SU-DHL-6 (cell line): ENCODE measurements at regions not wholly inside any gene's neighbourhood (a gene's known extent, or its start where the extent isn't known, plus 50 kb on each side); places are given as distances from the start of the nearest gene placed in this dataset.

ENCODE experiments used
- H2AFZ ChIP-seq: fragments of 200-600 bp; sonication (generic); 2 replicates; pipeline ENCODE4 v1.6.1; 2014; ENCODE audit warnings: low read depth, mild to moderate bottlenecking, moderate library complexity, mixed read lengths, antibody characterized with exemption, low read length; ENCODE audit not compliant: severe bottlenecking
- H3F3A ChIP-seq: fragments of 200-600 bp; shearing (Covaris generic); 2 replicates; pipeline ENCODE4 v1.6.0; 2016; ENCODE audit warnings: antibody characterized with exemption, mild to moderate bottlenecking; ENCODE audit not compliant: insufficient read depth
- H3K27ac ChIP-seq: fragments of 200-600 bp; sonication (generic); 2 replicates; pipeline ENCODE4 v1.5.1; 2016; ENCODE audit warnings: low read depth, mild to moderate bottlenecking, low read length, moderate library complexity, mixed read lengths
- H3K27me3 ChIP-seq: fragments of 200-600 bp; sonication (generic), shearing (Covaris generic); 2 replicates; pipeline ENCODE4 v1.6.0; 2014; ENCODE audit warnings: mild to moderate bottlenecking, low read length
- H3K36me3 ChIP-seq: fragments of 200-600 bp; sonication (generic); 2 replicates; pipeline ENCODE4 v1.6.1; 2014; ENCODE audit warnings: mild to moderate bottlenecking, low read length, mixed read lengths
- H3K4me2 ChIP-seq: fragments of 300-600, 200-600 bp; shearing (Covaris generic), sonication (generic); 2 replicates; pipeline ENCODE4 v1.6.0; 2014; ENCODE audit warnings: low read length, low read depth, mild to moderate bottlenecking; ENCODE audit not compliant: poor library complexity, severe bottlenecking
- H3K4me3 ChIP-seq: fragments of 200-600 bp; sonication (generic); 2 replicates; pipeline ENCODE4 v1.5.1; 2014; ENCODE audit warnings: antibody characterized with exemption, low read length, mild to moderate bottlenecking, mixed read lengths; ENCODE audit not compliant: insufficient read depth, poor library complexity, severe bottlenecking
- H3K79me2 ChIP-seq: fragments of 200-600 bp; sonication (generic); 2 replicates; pipeline ENCODE4 v1.6.1; 2014; ENCODE audit warnings: mild to moderate bottlenecking, low read length, moderate library complexity; ENCODE audit not compliant: insufficient read depth
- H3K9ac ChIP-seq: fragments of 200-600 bp; sonication (generic); 2 replicates; pipeline ENCODE4 v1.7.0; 2014; ENCODE audit warnings: mild to moderate bottlenecking, low read length
- H3K9me2 ChIP-seq: fragments of 200-600 bp; sonication (generic); replicated peaks from 2 replicates; pipeline ENCODE4 v1.6.1; 2014; ENCODE audit warnings: low read length; ENCODE audit not compliant: insufficient read depth
- H3K9me3 ChIP-seq: fragments of 200-600 bp; sonication (generic); 2 replicates; pipeline ENCODE4 v1.6.1; 2014; ENCODE audit warnings: low read length, mixed read lengths; ENCODE audit not compliant: insufficient read depth
- H4K20me1 ChIP-seq: fragments of 200-600 bp; sonication (generic); 2 replicates; pipeline ENCODE4 v1.6.1; 2014; ENCODE audit warnings: low read depth, mild to moderate bottlenecking, antibody characterized with exemption, low read length, moderate library complexity, mixed read lengths
- CTCF ChIP-seq: fragments of 200-600 bp; sonication (generic); IDR thresholded peaks from one replicate; pipeline ENCODE4 v1.5.1; 2017; ENCODE audit warnings: antibody characterized with exemption, mild to moderate bottlenecking, low read length, moderate library complexity; ENCODE audit not compliant: insufficient read depth, poor library complexity, severe bottlenecking
- EZH2phosphoT487 ChIP-seq: fragments of 200-600 bp; sonication (generic), shearing (Covaris generic); conservative IDR thresholded peaks from 2 replicates; pipeline ENCODE4 v1.6.1; 2018; ENCODE audit warnings: mild to moderate bottlenecking, antibody characterized with exemption, low read length, moderate library complexity, mixed read lengths

GRCh38 chr6:122165014-122165413 lies 234.4 kb upstream of the HSF2 start:
- TF ChIP-seq CTCF (no peak), EZH2phosphoT487 (no peak)
- Histone ChIP-seq H3K9me2 (no peaks in the 10 kb centered on the region), H3K4me2 (no peak overlapping the region), H3K27ac (no peak overlapping the region), H3F3A (no peaks in the 10 kb centered on the region), H3K79me2 (no peaks in the 10 kb centered on the region), H3K36me3 (no peaks in the 10 kb centered on the region), H2AFZ (no peak overlapping the region), H3K4me3 (no peak overlapping the region), H3K9ac (no peak overlapping the region), H3K27me3 (no peaks in the 10 kb centered on the region), H3K9me3 (no peaks in the 10 kb centered on the region), H4K20me1 (no peaks in the 10 kb centered on the region)

- H3K79me2 ChIP-seq: no peaks in the 10 kb centered on the region
- no peak overlapping the region for H3K27ac ChIP-seq
- no peak overlapping the region for H3K9ac ChIP-seq
- no peak overlapping the region for H2AFZ ChIP-seq
- TF ChIP-seq EZH2phosphoT487 (no peak), CTCF (no peak)
- no peaks in the 10 kb centered on the region for H3F3A ChIP-seq
- H3K9me3 ChIP-seq: no peaks in the 10 kb centered on the region
- no peaks in the 10 kb centered on the region for H4K20me1 ChIP-seq
- no peaks in the 10 kb centered on the region for H3K9me2 ChIP-seq
- no peak overlapping the region for H3K4me2 ChIP-seq
- no peaks in the 10 kb centered on the region for H3K36me3 ChIP-seq
- no peak overlapping the region for H3K4me3 ChIP-seq
- H3K27me3 ChIP-seq: no peaks in the 10 kb centered on the region
Measured at GRCh38 chr6:122170274-122170673, 229.2 kb upstream of the HSF2 start.

- Histone ChIP-seq H3K4me3 (no peak overlapping the region), H3K9me2 (no peaks in the 10 kb centered on the region), H2AFZ (no peak overlapping the region)
Measured at GRCh38 chr6:122178988-122179387, 220.5 kb upstream of the HSF2 start.

More at GRCh38 chr6:122178988-122179387, 220.5 kb upstream of the HSF2 start:
- TF ChIP-seq CTCF (no peak), EZH2phosphoT487 (no peak)
- H3K79me2 ChIP-seq: no peaks in the 10 kb centered on the region
- H4K20me1 ChIP-seq: no peaks in the 10 kb centered on the region
- H3K9me3 ChIP-seq: no peaks in the 10 kb centered on the region
- H3F3A ChIP-seq: no peaks in the 10 kb centered on the region
- H3K27ac ChIP-seq: no peak overlapping the region
- no peak overlapping the region for H3K9ac ChIP-seq
- H3K27me3 ChIP-seq: no peaks in the 10 kb centered on the region
- no peak overlapping the region for H3K4me2 ChIP-seq
- no peaks in the 10 kb centered on the region for H3K36me3 ChIP-seq
